ENCODE measurements at regions not wholly inside any gene's neighbourhood (a gene's known extent, or its start where the extent isn't known, plus 50 kb on each side); places are given as distances from the start of the nearest gene placed in this dataset.

DNA sequence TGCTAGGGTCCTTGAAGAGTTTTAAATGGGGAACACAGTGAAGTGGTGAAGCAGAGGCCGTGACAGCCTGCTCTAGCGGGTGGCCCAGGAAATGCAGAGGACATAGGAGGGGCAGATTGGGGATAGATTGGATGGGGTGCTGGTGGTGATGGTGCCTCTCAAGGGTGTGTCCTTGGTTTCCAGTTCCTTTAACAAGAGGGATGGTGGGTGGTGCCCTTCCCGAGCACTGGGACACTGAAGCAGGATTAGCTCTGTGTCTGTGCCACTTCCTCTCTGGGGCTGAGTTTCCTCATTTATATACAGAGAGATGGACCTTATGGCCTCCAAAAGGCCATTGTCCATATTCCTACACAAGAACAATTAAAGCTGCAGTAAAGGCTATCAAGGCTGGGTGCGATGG, 285.5 kb downstream of the TCF7L2 start:
- Histone ChIP-seq H3K9me3 (ENCODE audit: severe bottlenecking) (no peaks in the 10 kb centered on the region), H3K27ac (no peak overlapping the region), H3K27me3 (ENCODE audit: insufficient read depth, low read depth, severe bottlenecking) (no peaks in the 10 kb centered on the region), H3K36me3 (no peaks in the 10 kb centered on the region), H3K4me3 (ENCODE audit: low read depth, low read length) (no peak overlapping the region)
- no peak for DNase-seq
- TF ChIP-seq, protein P1, sequence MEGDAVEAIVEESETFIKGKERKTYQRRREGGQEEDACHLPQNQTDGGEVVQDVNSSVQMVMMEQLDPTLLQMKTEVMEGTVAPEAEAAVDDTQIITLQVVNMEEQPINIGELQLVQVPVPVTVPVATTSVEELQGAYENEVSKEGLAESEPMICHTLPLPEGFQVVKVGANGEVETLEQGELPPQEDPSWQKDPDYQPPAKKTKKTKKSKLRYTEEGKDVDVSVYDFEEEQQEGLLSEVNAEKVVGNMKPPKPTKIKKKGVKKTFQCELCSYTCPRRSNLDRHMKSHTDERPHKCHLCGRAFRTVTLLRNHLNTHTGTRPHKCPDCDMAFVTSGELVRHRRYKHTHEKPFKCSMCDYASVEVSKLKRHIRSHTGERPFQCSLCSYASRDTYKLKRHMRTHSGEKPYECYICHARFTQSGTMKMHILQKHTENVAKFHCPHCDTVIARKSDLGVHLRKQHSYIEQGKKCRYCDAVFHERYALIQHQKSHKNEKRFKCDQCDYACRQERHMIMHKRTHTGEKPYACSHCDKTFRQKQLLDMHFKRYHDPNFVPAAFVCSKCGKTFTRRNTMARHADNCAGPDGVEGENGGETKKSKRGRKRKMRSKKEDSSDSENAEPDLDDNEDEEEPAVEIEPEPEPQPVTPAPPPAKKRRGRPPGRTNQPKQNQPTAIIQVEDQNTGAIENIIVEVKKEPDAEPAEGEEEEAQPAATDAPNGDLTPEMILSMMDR (IDR thresholded peaks at IDR 0.05; ENCODE audit: low read depth, low read length) = no peak

DNA sequence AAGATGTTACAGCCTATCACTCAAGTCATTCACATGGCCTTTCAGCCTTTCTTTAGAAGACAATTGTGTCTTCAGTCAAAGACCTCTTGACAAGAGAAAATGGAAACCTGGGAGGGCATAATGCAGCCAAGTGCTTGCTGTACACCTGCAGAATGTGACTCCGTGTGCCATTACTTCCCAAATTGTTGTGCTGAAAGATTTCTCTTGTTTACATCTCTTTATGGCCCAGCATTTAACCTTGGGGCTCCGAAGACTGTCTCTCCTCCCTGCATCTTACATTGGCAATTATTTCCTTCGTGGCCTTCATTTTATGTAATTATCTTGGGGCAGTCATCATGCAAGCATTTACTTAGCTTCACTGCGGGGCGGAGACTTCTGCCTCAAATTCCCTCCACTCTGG, 287.0 kb downstream of the TCF7L2 start:
- TF ChIP-seq, protein P1 (IDR thresholded peaks at IDR 0.05; ENCODE audit: low read depth, low read length) = no peak
- no peak overlapping the region for H3K4me3 ChIP-seq (ENCODE audit: low read depth, low read length)
- DNase-seq = no peak

DNA sequence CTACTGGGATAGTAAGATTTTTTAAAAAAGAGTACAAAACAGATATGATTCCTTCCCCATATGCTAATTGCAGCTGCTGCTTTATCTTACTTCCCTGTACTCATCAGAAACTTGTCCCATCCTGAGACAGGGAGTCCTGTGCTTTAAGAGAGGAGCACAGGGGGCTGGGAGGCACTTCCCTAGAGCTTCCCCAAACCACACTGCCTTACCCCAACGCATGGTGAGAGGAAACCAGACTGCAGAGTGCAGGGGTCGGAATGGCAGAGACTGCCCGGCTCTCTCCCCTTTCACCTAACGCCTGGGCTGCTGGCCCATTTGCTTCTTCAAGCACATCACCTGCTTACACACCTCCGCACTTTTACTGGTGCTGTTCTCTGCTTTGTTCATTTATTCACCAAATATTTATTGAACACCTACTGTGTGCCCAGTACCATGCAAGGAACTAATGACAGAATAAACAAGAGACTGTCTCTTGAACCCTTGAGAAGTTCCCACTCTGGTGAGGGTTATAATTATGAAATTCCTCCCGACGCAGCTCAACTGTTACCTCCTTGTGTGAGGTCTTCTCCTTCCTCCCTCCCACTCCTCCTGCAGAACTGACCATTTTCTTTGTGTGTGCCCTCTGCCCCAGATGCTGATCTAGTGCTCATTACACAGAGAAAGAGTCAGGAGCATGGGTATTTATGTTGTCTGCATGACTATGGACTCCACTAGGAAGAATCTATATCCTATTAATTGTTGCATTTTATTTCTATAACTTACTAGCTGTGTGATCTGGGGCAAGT, 289.7 kb downstream of the TCF7L2 start:
- no peaks in the 10 kb centered on the region for H3K9me3 ChIP-seq (ENCODE audit: severe bottlenecking)
- no peaks in the 10 kb centered on the region for H3K27me3 ChIP-seq (ENCODE audit: insufficient read depth, low read depth, severe bottlenecking)
- H3K4me3 ChIP-seq (ENCODE audit: low read depth, low read length) = no peak overlapping the region
- no peaks in the 10 kb centered on the region for H3K36me3 ChIP-seq
- no peak for DNase-seq
- H3K27ac ChIP-seq = no peak overlapping the region
- TF ChIP-seq, protein P1 (IDR thresholded peaks at IDR 0.05; ENCODE audit: low read depth, low read length) = no peak

More for the DNA sequence above, 287.0 kb downstream of the TCF7L2 start:
- Histone ChIP-seq H3K27me3 (ENCODE audit: insufficient read depth, low read depth, severe bottlenecking) (no peaks in the 10 kb centered on the region), H3K27ac (no peak overlapping the region), H3K9me3 (ENCODE audit: severe bottlenecking) (no peaks in the 10 kb centered on the region), H3K36me3 (no peaks in the 10 kb centered on the region)

DNA sequence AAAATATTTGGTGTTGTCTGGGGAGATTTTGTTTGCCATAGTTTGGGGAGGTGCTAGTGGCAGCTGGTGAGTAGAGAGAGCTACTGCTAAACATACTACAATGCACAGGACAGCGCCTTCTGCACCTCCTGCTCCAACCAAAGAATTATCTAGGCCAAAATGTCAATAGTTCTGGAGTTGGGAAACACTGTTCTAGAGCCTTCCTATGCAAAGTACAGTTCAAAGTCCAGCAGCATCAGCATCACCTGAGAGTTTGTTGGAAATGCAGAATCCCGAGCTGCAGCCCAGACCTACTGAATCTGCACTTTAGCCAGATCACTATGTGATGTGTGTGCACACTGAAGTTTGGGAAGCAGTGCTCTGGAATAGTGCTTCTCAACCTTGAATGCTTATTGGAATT, 290.7 kb downstream of the TCF7L2 start:
- Histone ChIP-seq H3K9me3 (ENCODE audit: severe bottlenecking) (no peaks in the 10 kb centered on the region), H3K27ac (no peak overlapping the region), H3K27me3 (ENCODE audit: insufficient read depth, low read depth, severe bottlenecking) (no peaks in the 10 kb centered on the region), H3K36me3 (no peaks in the 10 kb centered on the region), H3K4me3 (ENCODE audit: low read depth, low read length) (no peak overlapping the region)
- TF ChIP-seq, protein P1 (IDR thresholded peaks at IDR 0.05; ENCODE audit: low read depth, low read length) = no peak
- no peak for DNase-seq

DNA sequence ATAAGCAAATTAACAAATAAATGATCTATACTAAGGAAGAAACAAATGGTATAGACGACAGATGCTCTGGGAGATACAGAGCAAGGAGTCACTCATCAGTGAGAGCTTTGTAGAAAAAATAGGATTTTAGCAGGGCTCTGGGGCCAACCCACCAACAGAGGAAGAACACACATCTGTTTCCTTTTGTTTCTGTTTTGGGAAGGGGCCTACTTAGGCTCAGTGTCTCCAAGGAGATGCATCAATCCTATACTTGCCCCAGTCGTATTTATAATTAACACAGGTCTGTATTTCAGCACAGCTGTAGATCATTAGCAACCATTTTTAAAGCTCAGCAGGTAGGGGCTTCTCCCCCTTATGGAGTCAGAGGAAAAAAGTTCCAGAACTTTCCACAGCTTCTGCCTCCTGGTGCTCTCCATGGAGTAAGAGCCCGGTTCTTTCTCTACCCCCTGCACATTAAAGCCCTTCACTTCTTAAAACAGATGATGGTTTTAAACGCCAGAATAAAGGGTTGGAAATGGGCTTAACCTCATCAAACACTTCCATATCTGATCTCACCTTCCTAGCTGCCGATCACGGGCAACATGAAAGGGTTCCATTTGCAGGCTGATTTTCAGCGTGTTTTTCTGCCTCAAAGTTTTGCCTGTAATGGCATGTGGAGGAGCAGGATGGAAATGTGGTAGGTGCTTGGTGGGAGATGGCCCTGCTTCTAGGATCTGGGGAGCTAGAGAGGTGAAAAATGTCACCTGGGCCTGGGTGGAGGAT, 291.7 kb downstream of the TCF7L2 start:
- DNase-seq = no peak
- no peaks in the 10 kb centered on the region for H3K27me3 ChIP-seq (ENCODE audit: insufficient read depth, low read depth, severe bottlenecking)
- H3K36me3 ChIP-seq = no peaks in the 10 kb centered on the region
- H3K9me3 ChIP-seq (ENCODE audit: severe bottlenecking) = no peaks in the 10 kb centered on the region
- no peak overlapping the region for H3K27ac ChIP-seq
- TF ChIP-seq, protein P1 (IDR thresholded peaks at IDR 0.05; ENCODE audit: low read depth, low read length) = no peak
- H3K4me3 ChIP-seq (ENCODE audit: low read depth, low read length) = no peak overlapping the region

All from WERI-Rb-1 (cell line).